ENCODE measurements at regions not wholly inside any gene's neighbourhood (a gene's known extent, or its start where the extent isn't known, plus 50 kb on each side); places are given as distances from the start of the nearest gene placed in this dataset.

- TF ChIP-seq, protein P1, sequence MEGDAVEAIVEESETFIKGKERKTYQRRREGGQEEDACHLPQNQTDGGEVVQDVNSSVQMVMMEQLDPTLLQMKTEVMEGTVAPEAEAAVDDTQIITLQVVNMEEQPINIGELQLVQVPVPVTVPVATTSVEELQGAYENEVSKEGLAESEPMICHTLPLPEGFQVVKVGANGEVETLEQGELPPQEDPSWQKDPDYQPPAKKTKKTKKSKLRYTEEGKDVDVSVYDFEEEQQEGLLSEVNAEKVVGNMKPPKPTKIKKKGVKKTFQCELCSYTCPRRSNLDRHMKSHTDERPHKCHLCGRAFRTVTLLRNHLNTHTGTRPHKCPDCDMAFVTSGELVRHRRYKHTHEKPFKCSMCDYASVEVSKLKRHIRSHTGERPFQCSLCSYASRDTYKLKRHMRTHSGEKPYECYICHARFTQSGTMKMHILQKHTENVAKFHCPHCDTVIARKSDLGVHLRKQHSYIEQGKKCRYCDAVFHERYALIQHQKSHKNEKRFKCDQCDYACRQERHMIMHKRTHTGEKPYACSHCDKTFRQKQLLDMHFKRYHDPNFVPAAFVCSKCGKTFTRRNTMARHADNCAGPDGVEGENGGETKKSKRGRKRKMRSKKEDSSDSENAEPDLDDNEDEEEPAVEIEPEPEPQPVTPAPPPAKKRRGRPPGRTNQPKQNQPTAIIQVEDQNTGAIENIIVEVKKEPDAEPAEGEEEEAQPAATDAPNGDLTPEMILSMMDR (IDR thresholded peaks at IDR 0.05; ENCODE audit: control extremely low read depth, extremely low read depth, low read depth, missing control alignments), result no peak
- ChIA-PET POLR2A (no interaction called here), CTCF (no interaction called here)
- no peak for DNase-seq (ENCODE audit: extremely low spot score)
Observed at GRCh38 chr20:57075181-57075580, 191.3 kb downstream of the BMP7 start.

- POLR2A ChIA-PET, result no interaction called here
- DNase-seq (ENCODE audit: extremely low spot score), result no peak
- CTCF ChIA-PET, result no interaction called here
- TF ChIP-seq, protein P1 (IDR thresholded peaks at IDR 0.05; ENCODE audit: control extremely low read depth, extremely low read depth, low read depth, missing control alignments), result no peak
Observed at GRCh38 chr20:57075603-57076002, 190.8 kb downstream of the BMP7 start.

GRCh38 chr20:57076152-57076652, 190.2 kb downstream of the BMP7 start:
- CTCF ChIA-PET, result no interaction called here
- POLR2A ChIA-PET, result no interaction called here
- no peak for DNase-seq (ENCODE audit: extremely low spot score)
- TF ChIP-seq, protein P1 (IDR thresholded peaks at IDR 0.05; ENCODE audit: control extremely low read depth, extremely low read depth, low read depth, missing control alignments), result no peak

DNA sequence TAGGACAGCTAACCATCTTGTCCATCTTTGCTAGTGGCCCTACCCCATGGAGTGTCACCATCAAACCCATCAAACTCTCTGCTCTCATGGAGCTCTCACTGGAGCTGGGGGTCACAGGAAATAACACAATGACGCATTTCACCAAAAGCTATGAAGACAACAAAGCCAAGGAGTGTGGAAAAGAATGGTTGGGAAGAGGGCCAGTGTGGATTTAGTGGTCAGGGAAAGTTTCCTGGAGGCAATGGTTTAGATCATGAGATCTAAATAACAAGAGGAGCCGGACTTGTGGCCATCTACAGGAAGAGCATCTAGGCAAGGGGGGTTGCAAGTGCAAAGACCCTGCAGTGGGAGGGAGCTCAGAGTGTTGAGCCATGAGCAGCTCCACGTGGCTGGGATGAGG, 189.5 kb downstream of the BMP7 start:
- TF ChIP-seq, protein P1 (IDR thresholded peaks at IDR 0.05; ENCODE audit: control extremely low read depth, extremely low read depth, low read depth, missing control alignments), result no peak
- ChIA-PET POLR2A (no interaction called here), CTCF (no interaction called here)
- no peak for DNase-seq (ENCODE audit: extremely low spot score)

- ChIA-PET POLR2A (no interaction called here), CTCF (no interaction called here)
- DNase-seq (ENCODE audit: extremely low spot score), result no peak
- TF ChIP-seq, protein P1 (IDR thresholded peaks at IDR 0.05; ENCODE audit: control extremely low read depth, extremely low read depth, low read depth, missing control alignments), result no peak
Observed at GRCh38 chr20:57078116-57078515, 188.3 kb downstream of the BMP7 start.

GRCh38 chr20:57079031-57080005, 187.1 kb downstream of the BMP7 start:
- TF ChIP-seq, protein P1 (IDR thresholded peaks at IDR 0.05; ENCODE audit: control extremely low read depth, extremely low read depth, low read depth, missing control alignments), result no peak
- DNase-seq (ENCODE audit: extremely low spot score), result no peak
- POLR2A ChIA-PET, result no interaction called here
- CTCF ChIA-PET, result interaction anchor here (1.2 kb wide), 1 partner anchor 11 kb away, joined by 3 read pairs; no protein-coding TSS in a partner anchor
